Activated T-cell treated with anti-CD3 and anti-CD28 coated beads, Interleukin-2, amount 50 U/mL, for 4 hours (primary cell): ENCODE measurements at regions not wholly inside any gene's neighbourhood (a gene's known extent, or its start where the extent isn't known, plus 50 kb on each side); places are given as distances from the start of the nearest gene placed in this dataset.

Experiments used
- ATAC-seq, 2 donors: fragments of 200-7000 bp; cut with Tn5 transposase; one replicate each; pipeline ENCODE4 v1.10.0; 2021
- DNase-seq: peaks from one replicate; pipeline ENCODE4 v3.0.0-alpha.2; 2020
- H3K27me3 Mint-ChIP-seq: one replicate; pipeline ENCODE4 v1.8.0; 2021; ENCODE audit warnings: low read depth, mixed read lengths
- H3K36me3 Mint-ChIP-seq: one replicate; pipeline ENCODE4 v1.8.0; 2022; ENCODE audit warnings: mixed read lengths; ENCODE audit not compliant: insufficient read depth
- H3K4me1 Mint-ChIP-seq: one replicate; pipeline ENCODE4 v1.8.0; 2021; ENCODE audit warnings: low read depth, mixed read lengths
- H3K4me3 Mint-ChIP-seq: one replicate; pipeline ENCODE4 v1.8.0; 2021; ENCODE audit warnings: mild to moderate bottlenecking, moderate library complexity, mixed read lengths
- H3K9me3 Mint-ChIP-seq: one replicate; pipeline ENCODE4 v1.8.0; 2021; ENCODE audit warnings: mixed read lengths

DNA sequence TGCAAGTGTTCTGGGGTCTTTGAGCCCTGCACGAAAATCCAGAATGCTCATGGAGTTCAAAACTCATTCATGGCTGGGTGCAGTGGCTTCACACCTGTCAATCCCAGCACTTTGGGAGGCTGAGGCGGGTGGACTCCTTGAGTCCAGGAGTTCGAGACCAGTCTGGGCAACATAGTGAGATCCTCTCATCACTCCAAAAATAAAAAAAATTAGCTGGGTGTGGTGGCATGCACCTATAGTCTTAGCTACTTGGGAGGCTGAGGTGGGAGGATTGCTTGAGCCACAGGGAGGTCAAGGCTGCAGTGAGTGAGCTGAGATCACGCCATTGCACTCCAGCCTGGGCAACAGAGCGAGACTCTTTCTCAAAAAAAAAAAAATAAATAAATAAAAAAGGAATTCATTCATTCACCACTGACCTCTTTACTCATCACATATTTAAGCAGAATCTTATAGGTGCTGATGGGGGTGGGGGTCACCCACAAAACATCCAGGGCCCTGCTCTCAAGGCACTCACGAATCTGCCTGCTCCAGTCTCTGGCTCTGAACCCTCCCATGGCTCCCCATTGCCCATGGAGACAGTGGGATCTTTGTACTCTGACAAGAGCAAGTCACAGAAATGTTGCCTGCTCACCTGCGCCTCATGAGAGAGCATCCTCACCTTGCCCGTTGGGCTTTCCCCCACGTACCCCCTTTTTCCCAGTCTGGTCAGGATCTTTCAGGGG, 76.7 kb upstream of the IER5L start:
- no peak overlapping the region for H3K4me3 Mint-ChIP-seq
- peaks cover 13% of the 10 kb centered on the region for H3K27me3 Mint-ChIP-seq
- DNase-seq (no peak), ATAC-seq (no peak)
- no peaks in the 10 kb centered on the region for H3K36me3 Mint-ChIP-seq
- H3K9me3 Mint-ChIP-seq = no peaks in the 10 kb centered on the region
- H3K4me1 Mint-ChIP-seq = peaks cover 14% of the 10 kb centered on the region

DNA sequence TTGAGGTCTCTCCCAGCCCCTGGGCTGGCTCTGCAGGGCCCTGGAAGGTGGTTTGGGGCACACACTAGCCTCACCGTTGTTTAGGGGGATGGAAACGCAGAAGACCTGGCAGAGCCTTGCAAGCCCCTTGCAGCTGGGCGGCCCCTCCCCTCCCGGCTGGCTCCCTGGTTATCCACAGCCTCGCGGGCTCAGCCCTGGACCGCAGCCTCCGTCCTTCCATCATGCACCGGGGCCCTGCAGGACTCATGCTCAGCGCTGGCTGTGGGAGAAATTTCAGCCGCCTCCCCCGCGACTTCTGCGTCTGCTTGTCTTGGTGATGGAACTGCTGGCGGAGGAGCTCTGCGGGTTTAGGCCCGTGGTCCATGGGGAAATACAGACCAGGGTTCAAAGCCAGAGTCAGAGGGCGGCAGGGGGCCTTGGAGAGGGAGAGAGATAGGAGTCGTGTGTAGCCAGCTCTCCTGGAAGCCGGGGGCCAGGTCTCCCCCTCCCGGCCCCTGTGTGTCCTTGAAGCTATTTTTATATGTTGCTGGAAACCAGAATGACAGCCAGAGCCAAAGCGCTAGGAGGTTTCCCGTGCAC, 75.8 kb upstream of the IER5L start:
- DNase-seq (no peak), ATAC-seq (no peak)

DNA sequence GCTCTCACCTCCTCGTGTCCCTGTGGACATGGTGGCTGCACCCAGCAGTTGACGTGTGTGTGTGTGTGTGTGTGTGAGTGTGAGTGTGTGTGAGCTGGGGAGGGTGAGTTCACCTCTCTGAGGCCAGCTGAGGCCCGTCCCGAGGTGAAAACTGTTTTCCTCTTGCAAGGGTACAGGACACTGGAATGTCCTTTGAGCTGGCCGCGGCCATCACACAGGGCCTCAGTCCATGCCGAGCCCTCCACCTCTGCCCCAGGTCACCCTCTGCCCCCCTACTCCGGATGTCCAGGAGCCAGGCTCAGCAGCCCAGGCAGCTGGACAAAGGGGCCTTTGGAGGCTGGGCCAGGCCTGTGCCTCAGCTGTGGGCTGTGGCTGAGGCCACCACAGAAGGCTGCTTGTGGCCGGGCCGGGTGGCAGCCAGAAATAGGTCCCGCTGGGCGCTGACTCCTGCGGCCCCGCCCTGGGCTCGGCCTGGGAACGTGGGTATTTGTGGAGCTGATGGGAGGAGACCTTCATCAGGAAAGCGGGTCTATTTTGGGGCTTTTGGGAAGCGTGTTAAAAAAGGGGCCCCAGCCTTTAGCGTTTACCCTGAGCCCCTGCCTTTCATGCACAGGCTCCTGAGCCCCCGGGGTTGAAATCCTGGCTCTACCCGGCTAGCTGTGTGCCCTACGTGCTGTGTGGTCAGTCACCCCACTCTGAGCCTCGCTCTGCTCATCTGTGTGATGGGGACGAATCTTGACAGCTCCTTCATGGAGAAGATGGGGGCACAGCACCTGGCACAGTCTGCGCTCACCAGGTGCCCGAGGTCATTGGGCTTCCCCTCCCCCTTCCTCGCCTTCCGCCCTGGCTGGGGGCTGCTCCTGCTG, 75.1 kb upstream of the IER5L start:
- H3K4me1 Mint-ChIP-seq = peaks cover 4% of the 10 kb centered on the region
- H3K9me3 Mint-ChIP-seq = no peaks in the 10 kb centered on the region
- DNase-seq = no peak
- ATAC-seq = no peak
- no peak overlapping the region for H3K4me3 Mint-ChIP-seq
- H3K27me3 Mint-ChIP-seq = peaks cover 4% of the 10 kb centered on the region
- no peaks in the 10 kb centered on the region for H3K36me3 Mint-ChIP-seq

More for the DNA sequence above, 75.8 kb upstream of the IER5L start:
- H3K9me3 Mint-ChIP-seq = no peaks in the 10 kb centered on the region
- peaks cover 6% of the 10 kb centered on the region for H3K4me1 Mint-ChIP-seq
- H3K36me3 Mint-ChIP-seq = no peaks in the 10 kb centered on the region
- peaks cover 4% of the 10 kb centered on the region for H3K27me3 Mint-ChIP-seq
- no peak overlapping the region for H3K4me3 Mint-ChIP-seq

DNA sequence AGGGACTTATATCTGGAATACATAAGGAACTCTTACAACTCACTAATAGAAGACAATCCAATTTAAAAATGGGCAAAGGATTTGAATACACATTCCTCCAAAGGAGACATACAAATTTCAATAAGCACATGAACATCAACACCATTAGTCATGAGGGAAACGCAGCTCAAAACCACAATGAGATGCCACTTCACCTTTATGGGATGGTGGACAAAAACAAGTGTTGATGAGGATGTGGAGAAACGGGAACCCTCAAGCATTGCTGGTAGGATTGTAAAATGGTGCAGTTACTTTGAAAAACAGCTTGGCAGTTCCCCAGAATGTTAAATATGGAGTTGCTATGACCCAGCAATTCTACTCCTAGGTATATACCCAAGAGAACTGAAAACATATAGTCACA, 72.7 kb upstream of the IER5L start:
- no peaks in the 10 kb centered on the region for H3K9me3 Mint-ChIP-seq
- H3K27me3 Mint-ChIP-seq = peaks cover 8% of the 10 kb centered on the region
- H3K4me1 Mint-ChIP-seq = peaks cover 1% of the 10 kb centered on the region
- ATAC-seq (no peak), DNase-seq (no peak)
- H3K4me3 Mint-ChIP-seq = no peak overlapping the region
- H3K36me3 Mint-ChIP-seq = no peaks in the 10 kb centered on the region

DNA sequence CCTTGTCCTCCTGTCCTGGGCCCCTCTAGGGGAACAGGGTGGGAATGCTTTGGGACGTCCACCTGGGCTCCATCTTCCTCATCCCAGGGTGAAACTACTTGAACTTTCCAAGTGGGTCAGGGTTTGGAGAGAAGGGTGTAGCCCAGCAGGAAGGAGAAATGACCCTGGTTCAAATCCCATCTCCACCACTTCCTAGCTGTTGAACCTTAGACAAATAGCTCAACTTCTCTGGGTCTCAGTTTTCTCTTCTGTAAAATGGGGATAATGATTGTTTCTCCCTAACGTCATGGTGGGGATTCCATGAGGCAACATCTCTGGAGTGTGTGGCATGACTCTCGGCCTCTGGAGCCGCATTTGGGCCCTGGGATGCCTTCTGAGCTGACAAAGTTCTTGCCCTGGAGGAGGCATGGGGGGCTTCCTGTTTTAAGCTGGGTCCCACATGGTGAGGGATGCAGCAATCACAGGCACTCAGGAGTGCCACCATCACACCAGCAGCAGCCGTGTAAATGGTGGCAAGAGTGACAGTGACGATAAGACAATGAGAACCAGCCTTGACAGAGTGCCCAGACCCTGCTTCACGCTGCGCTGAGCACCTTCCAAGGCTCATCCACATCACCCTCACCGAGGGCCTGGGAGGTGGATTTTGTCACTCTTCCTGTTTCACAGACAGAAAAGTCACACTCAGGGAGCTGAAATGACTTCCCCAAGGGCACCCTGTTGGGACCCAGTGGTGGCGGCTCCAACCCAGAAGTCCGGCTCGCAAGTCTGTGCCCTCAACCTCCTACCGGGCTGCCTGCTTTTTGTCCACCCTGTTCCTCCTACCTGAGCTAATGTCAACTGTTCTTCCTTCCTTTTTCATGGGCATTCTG, 69.5 kb upstream of the IER5L start:
- H3K27me3 Mint-ChIP-seq = peaks cover 6% of the 10 kb centered on the region
- peaks cover 1% of the 10 kb centered on the region for H3K4me1 Mint-ChIP-seq
- no peaks in the 10 kb centered on the region for H3K9me3 Mint-ChIP-seq
- no peak overlapping the region for H3K4me3 Mint-ChIP-seq
- no peak for DNase-seq
- no peak for ATAC-seq
- no peaks in the 10 kb centered on the region for H3K36me3 Mint-ChIP-seq

DNA sequence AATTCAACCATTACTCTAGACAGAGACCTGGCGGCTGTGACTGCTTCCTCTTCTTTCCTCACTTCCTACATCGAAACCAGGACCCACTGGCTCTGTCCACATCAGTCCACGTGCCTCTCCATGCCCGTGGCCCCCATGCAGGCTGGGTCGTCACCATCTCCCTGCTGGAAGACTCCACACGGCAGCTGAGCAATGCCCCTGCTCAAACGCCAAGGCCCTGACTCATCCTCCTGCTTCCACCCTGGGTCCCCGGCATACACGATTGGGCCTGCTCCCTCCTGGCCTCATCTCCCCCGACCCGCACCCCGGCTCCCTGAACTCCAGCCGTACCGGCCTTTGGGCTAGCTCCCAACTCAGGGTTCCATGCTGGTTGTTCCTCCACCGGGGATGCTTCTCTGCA, 67.2 kb upstream of the IER5L start:
- Mint-ChIP-seq H3K27me3 (peaks cover 4% of the 10 kb centered on the region), H3K4me3 (no peak overlapping the region), H3K36me3 (no peaks in the 10 kb centered on the region), H3K4me1 (peaks cover 2% of the 10 kb centered on the region), H3K9me3 (no peaks in the 10 kb centered on the region)
- no peak for DNase-seq
- ATAC-seq = no peak

DNA sequence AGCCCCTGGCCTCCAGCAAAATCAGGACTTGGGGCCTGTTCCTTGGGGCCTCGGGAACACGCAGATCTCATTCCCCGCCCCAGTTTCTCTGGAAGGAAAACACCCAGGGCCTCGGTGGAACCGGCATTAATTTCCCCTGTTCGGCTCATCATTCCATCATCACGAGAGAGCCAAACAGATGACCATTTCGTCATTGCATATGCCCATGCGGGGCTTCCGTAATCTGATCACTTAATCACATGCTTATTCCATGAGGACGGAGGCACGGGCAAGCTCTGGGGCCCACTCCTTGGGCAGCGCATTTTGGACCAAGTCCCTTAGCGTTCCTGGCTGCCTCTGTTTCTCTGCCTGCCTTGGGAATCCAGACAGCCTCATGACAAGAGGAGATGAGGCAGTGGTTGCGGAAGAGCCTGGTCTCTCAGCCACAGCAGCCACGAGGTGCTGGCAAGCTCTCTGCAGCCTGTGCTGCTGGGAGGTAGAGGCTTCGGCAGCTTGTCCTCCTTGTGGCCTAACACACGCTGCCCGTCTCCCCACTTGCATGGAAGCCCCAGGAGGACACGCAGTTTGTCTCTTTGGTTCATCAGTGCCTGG, 65.0 kb upstream of the IER5L start:
- no peak for ATAC-seq
- H3K4me1 Mint-ChIP-seq = peaks cover 9% of the 10 kb centered on the region
- no peak for DNase-seq
- H3K4me3 Mint-ChIP-seq = no peak overlapping the region
- peaks cover 4% of the 10 kb centered on the region for H3K27me3 Mint-ChIP-seq
- H3K36me3 Mint-ChIP-seq = no peaks in the 10 kb centered on the region
- no peaks in the 10 kb centered on the region for H3K9me3 Mint-ChIP-seq

DNA sequence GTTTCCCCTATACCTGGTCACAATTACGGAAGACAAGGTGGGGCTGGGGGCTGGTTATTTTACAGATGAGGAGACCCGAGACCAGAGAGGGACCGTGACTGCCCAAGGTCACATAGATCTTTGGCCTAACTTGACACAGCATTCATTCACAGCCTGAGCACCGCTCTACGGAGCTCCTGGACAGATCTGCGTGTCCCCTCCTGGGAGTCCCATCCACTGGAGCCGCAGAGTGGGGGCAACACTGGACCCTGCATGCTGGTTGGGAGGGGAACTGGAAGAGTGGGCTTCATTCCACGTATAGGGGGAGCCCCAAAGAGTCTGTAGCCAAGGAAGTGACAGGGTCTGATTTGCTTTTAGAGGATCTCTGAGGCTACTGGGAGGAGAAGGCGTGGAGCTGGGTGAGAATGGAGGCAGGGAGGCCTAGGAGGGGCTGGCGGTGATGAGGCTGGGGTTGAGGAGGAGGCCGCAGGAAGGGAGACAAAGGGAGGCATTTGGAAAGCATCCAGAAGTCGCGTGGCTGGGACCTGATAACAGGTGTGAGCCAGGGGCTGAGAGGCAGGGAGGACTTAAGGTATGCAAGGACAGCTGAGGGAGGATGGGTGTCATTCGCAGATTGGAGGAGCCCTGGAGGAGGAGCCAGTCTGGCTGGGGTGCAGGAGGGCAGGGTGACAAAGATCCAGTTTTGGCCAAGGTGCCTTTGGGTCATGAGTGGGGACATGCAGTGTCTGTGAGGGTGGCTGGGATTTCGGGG, 64.3 kb upstream of the IER5L start:
- Mint-ChIP-seq H3K9me3 (no peaks in the 10 kb centered on the region), H3K27me3 (peaks cover 4% of the 10 kb centered on the region), H3K4me3 (no peak overlapping the region), H3K4me1 (peaks cover 15% of the 10 kb centered on the region), H3K36me3 (no peaks in the 10 kb centered on the region)
- ATAC-seq = no peak
- no peak for DNase-seq

DNA sequence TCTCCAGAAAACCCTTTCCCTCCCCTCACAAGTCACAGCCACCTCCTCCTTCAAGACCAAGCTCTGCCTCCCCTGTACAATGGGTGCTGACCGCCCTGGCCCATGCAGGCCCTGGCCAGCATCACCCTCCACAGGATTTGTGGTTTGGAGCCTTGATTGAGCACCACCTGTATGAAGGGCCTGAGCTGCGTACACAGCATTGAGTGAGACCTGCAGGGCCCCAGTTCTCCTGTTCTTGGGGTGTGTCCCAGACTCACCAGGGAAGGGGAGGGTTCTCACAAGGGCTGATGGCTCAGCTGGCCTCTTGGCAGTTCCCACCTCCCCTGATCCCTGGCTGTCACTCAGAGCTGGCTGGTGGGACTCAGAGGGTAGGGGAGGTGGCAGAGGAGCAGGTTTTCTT, 63.7 kb upstream of the IER5L start:
- no peaks in the 10 kb centered on the region for H3K9me3 Mint-ChIP-seq
- peaks cover 22% of the 10 kb centered on the region for H3K4me1 Mint-ChIP-seq
- no peak for ATAC-seq
- no peak overlapping the region for H3K4me3 Mint-ChIP-seq
- DNase-seq = no peak
- H3K27me3 Mint-ChIP-seq = peaks cover 4% of the 10 kb centered on the region
- H3K36me3 Mint-ChIP-seq = no peaks in the 10 kb centered on the region

DNA sequence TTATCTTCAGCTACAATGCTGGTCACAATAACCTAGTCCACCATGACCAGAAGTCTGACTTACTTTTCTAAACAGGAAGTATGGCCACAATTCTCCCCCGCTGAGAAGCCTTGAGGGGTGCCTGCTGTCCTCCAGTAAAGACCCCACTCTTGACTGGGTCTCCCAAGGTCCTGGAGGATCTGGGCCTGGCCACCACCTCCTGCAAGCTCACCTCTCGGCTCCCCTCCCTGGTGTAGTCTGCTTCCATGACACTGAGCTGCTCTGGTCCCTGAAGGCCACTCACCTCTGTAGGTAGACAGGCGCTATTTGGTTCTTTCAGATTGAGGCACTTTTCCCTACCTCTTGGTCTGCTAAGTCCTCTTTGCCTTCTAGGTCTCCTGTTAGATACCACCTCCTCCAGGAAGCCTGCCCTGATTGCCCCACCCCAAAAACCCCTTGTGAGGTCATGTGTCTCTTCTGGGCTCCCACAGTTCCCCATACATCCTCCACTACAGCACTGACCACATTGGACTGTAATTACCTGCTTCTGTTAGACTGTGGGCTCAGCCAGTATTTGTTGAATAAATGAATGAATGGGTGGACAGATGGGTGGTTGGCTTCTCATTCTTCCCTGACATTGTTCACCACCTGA, 62.6 kb upstream of the IER5L start:
- DNase-seq = no peak
- no peaks in the 10 kb centered on the region for H3K36me3 Mint-ChIP-seq

DNA sequence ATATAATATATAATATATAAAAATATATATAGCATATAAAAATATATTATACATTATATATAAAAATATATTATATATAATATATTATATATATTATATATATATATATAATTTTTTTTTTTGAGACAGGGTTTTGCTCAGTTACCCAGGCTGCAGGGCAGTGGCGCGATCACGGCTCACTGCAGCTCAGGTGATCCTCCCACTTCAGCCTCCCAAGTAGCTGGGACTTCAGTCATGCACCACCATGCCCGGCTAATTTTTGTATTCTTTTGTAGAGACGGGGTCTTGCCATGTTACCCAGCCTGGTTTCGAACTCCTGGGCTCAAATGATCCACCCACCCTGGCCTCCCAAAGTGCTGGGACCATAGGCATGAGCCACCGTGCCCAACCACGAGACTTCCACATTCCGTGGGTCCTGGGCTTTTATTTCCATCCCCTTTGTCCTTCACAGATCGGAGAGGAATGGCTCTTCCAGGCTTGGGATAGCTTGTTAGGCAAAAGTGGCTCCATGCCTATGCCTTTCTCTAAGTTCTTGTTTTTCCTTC, 62.0 kb upstream of the IER5L start:
- ATAC-seq (no peak), DNase-seq (no peak)
- Mint-ChIP-seq H3K4me1 (peaks cover 36% of the 10 kb centered on the region), H3K36me3 (no peaks in the 10 kb centered on the region), H3K4me3 (no peak overlapping the region), H3K9me3 (no peaks in the 10 kb centered on the region), H3K27me3 (no peaks in the 10 kb centered on the region)

More for the DNA sequence above, 62.6 kb upstream of the IER5L start:
- H3K4me1 Mint-ChIP-seq = peaks cover 29% of the 10 kb centered on the region
- H3K27me3 Mint-ChIP-seq = no peaks in the 10 kb centered on the region
- H3K4me3 Mint-ChIP-seq = no peak overlapping the region
- ATAC-seq = no peak
- H3K9me3 Mint-ChIP-seq = no peaks in the 10 kb centered on the region

DNA sequence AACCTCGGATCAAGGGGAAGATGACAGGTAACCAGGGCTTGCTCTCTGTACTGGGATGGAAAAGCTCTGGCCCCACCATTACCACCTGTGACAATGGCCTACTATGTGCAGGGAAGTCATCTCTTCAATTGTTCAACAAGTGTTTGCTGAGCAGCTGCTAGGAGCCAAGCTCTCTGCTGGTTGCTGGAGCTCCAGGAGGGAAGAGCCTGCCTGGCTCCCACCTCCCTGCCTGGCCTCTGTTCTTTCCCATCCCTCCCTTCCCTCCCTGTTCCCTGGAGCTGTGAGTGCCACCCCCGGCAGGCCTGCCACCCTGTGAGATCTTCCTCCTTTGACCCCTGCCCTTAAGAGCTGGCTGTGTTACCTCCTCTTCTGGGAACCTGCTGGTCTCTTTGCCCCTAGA, 59.7 kb upstream of the IER5L start:
- Mint-ChIP-seq H3K27me3 (no peaks in the 10 kb centered on the region), H3K36me3 (no peaks in the 10 kb centered on the region), H3K4me1 (peaks cover 49% of the 10 kb centered on the region), H3K4me3 (peak overlapping the region; percentile 82), H3K9me3 (peaks cover 3% of the 10 kb centered on the region)
- ATAC-seq = no peak
- DNase-seq = no peak

DNA sequence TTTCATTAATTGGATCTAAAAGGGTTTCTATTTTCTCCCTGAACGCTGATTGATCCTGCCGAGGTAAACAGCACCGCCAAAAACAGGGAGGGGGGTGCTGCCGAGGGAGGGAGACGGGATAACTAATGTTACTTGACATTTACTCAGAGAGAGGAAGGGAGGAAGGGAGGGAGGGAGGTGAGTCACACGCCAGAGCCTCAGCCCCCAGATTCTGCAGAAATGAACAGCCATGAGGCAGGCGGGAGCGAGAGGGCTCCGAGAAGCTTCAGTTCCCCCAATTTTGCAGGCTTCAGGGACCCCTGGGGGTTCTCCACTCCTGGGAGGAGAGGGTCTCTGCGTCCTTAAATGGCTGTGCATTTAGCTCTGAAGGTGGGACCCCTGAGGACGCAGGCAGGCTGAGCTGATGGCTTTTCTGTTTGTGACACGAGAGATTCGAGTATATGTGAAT, 59.1 kb upstream of the IER5L start:
- Mint-ChIP-seq H3K36me3 (no peaks in the 10 kb centered on the region), H3K4me1 (peaks cover 49% of the 10 kb centered on the region), H3K9me3 (peaks cover 3% of the 10 kb centered on the region), H3K27me3 (no peaks in the 10 kb centered on the region), H3K4me3 (peak overlapping the region; percentile 82)
- peak; percentile 65 for DNase-seq
- peak; percentile 88 for ATAC-seq
